ENCODE measurements at regions not wholly inside any gene's neighbourhood (a gene's known extent, or its start where the extent isn't known, plus 50 kb on each side); places are given as distances from the start of the nearest gene placed in this dataset.
A peak's percentile ranks its signal among the peaks of the same experiment; 100 is the strongest.

DNA sequence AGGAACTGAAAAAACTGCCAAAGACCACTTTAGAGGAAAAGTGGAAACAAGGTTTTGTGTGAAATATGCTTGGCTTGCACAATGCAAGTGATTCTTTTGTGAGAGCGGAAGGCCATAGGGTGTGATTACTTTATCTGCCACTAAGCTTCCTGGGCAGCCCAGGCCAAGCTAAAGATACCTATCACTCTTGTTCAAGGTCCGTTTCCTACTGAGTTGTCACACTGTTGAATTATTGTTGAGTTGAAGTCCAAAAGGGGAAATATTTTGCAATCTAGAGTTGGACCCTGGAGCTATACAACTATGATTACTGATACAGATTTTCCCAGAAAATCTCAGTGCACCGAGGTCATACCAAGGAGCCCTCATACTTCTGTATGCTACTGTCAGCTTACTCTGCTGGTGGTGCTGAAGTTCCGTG, 72.7 kb upstream of the CTAGE1 start:
- no peak for DNase-seq (ENCODE audit: low spot score)

DNA sequence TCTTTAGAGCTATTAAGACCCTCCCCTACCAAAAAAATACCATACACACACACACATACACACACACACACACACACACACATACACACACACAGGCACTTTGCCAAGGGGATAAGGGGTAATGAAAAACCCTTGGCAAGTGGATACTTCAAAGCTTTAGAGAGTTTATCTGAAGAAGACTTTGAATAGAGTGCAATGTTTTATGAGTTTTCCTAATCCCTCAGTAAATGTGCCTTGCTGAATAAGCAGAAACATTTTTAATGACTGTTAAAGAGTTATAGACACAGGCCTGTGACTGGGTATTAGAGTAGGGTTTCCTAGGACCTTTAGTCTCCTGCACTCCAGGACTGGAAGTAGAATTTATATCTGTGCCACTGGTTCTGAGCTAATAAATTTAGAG, 75.5 kb upstream of the CTAGE1 start:
- peak overlapping the region; percentile 33 to 68 for H3K27ac ChIP-seq
- TF ChIP-seq, protein P1, sequence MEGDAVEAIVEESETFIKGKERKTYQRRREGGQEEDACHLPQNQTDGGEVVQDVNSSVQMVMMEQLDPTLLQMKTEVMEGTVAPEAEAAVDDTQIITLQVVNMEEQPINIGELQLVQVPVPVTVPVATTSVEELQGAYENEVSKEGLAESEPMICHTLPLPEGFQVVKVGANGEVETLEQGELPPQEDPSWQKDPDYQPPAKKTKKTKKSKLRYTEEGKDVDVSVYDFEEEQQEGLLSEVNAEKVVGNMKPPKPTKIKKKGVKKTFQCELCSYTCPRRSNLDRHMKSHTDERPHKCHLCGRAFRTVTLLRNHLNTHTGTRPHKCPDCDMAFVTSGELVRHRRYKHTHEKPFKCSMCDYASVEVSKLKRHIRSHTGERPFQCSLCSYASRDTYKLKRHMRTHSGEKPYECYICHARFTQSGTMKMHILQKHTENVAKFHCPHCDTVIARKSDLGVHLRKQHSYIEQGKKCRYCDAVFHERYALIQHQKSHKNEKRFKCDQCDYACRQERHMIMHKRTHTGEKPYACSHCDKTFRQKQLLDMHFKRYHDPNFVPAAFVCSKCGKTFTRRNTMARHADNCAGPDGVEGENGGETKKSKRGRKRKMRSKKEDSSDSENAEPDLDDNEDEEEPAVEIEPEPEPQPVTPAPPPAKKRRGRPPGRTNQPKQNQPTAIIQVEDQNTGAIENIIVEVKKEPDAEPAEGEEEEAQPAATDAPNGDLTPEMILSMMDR (IDR thresholded peaks at IDR 0.05): no peak
- no peak overlapping the region for H3K4me3 ChIP-seq
- H3K4me1 ChIP-seq: peaks cover 0 to 25% of the 10 kb centered on the region in 2 donors
- no peaks in the 10 kb centered on the region for H3K27me3 ChIP-seq
- H3K9me3 ChIP-seq: no peaks in the 10 kb centered on the region
- H3K36me3 ChIP-seq: no peaks in the 10 kb centered on the region
- DNase-seq (ENCODE audit: low spot score): no peak

More for the DNA sequence above, 72.7 kb upstream of the CTAGE1 start:
- H3K27ac ChIP-seq: no peak overlapping the region
- peaks cover 0 to 28% of the 10 kb centered on the region in 2 donors for H3K4me1 ChIP-seq
- no peaks in the 10 kb centered on the region for H3K27me3 ChIP-seq
- TF ChIP-seq, protein P1 (IDR thresholded peaks at IDR 0.05): peak in 1 of 2 donors; percentile 10
- no peak overlapping the region for H3K4me3 ChIP-seq
- H3K9me3 ChIP-seq: no peaks in the 10 kb centered on the region
- no peaks in the 10 kb centered on the region for H3K36me3 ChIP-seq

DNA sequence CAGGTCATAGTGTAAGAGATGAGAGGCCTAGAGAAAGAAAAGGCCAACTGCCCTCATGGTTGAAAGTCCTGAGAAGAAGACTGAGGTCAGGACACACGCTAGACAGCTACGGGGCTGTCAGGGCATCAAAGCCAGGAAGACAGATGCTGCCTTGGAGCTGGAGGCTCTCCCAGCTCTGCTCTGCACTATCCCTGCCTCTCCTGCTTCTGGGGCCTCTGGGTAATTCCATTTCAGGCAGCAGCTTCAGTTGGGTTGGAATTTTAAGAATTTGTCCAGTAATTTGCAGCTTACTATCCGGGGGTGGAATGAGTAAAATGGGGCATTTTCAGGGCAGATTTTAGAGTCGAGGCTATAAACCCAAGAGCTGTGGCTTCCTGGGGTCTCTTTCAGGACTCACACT, 76.2 kb upstream of the CTAGE1 start:
- H3K36me3 ChIP-seq: no peaks in the 10 kb centered on the region
- H3K9me3 ChIP-seq: no peaks in the 10 kb centered on the region
- H3K4me1 ChIP-seq: peaks cover 0 to 18% of the 10 kb centered on the region in 2 donors
- H3K27ac ChIP-seq: peak overlapping the region; percentile 33 to 68
- TF ChIP-seq, protein P1 (IDR thresholded peaks at IDR 0.05): no peak
- H3K4me3 ChIP-seq: no peak overlapping the region
- DNase-seq (ENCODE audit: low spot score): no peak
- H3K27me3 ChIP-seq: no peaks in the 10 kb centered on the region

DNA sequence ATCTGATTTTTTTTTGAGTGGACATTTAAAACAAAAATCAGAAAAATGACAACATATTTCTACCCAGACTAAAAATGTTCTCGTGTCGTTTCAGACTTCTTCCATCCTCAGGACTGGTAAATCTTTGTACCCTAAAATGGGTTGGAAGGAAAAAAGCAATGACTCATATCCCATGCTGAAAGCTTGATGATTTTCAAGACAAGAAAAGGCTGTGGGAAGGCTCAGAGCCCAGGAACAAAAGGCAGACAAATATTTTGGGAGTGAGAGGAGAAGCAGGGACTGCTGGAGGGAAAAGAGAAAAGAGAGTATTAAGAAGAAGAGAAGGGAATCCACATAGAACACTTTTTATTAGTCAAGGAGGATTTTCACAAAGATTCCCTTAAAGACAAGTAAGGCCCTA, 77.1 kb upstream of the CTAGE1 start:
- DNase-seq (ENCODE audit: low spot score): no peak
- Histone ChIP-seq H3K36me3 (no peaks in the 10 kb centered on the region), H3K27ac (peak overlapping the region; percentile 33 to 68), H3K27me3 (no peaks in the 10 kb centered on the region), H3K9me3 (no peaks in the 10 kb centered on the region), H3K4me3 (no peak overlapping the region), H3K4me1 (peaks cover 0 to 18% of the 10 kb centered on the region in 2 donors)
- TF ChIP-seq, protein P1 (IDR thresholded peaks at IDR 0.05): no peak

DNA sequence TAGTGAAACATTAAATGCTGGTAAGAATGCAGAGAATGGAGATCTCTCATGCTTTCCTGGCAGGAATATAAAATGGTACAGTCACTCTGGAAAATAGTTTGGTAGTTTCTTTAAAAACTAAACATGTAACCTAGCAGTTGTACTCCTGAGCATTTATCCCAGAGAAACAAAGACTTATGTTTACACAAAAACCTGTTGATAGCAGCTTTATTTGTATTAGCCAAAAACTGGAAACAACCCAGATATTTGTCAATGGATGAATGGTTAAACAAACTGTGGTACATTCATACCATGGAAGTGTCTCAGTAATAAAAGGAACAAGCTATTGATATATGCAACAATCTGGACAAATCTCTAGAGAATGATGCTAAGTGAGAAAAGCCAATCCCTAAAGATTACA, 81.7 kb upstream of the CTAGE1 start:
- H3K27ac ChIP-seq: no peak overlapping the region
- TF ChIP-seq, protein P1 (IDR thresholded peaks at IDR 0.05): no peak

DNA sequence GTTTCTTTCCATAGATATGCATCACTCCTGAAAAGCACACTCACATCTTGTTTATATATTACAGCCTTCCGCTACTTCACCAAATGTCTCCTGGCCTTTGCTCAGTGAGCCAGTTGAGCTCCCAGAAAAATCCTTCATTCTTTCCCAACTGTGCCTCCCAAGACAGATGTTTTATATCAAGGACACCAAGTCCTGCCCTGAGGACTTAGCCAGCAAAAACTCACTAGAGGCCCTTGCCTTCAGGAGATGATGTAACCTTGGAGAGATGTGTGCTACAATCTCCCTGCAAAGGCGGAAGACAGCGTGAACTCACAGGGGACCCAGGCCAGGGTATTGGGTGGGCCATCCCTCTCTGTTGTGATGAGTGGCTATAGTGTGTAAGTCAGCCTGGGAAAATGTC, 86.1 kb upstream of the CTAGE1 start:
- H3K27me3 ChIP-seq: no peaks in the 10 kb centered on the region
- TF ChIP-seq, protein P1 (IDR thresholded peaks at IDR 0.05): no peak
- H3K4me1 ChIP-seq: peaks cover 0 to 23% of the 10 kb centered on the region in 2 donors
- no peaks in the 10 kb centered on the region for H3K9me3 ChIP-seq
- no peak overlapping the region for H3K4me3 ChIP-seq
- peak; percentile 75 for DNase-seq (ENCODE audit: low spot score)
- peak overlapping the region; percentile 26 to 58 for H3K27ac ChIP-seq
- no peaks in the 10 kb centered on the region for H3K36me3 ChIP-seq

More for the DNA sequence above, 81.7 kb upstream of the CTAGE1 start:
- Histone ChIP-seq H3K4me1 (peaks cover 0 to 15% of the 10 kb centered on the region in 2 donors), H3K9me3 (no peaks in the 10 kb centered on the region), H3K36me3 (no peaks in the 10 kb centered on the region), H3K4me3 (no peak overlapping the region), H3K27me3 (no peaks in the 10 kb centered on the region)
- no peak for DNase-seq (ENCODE audit: low spot score)
